ENCODE measurements at regions not wholly inside any gene's neighbourhood (a gene's known extent, or its start where the extent isn't known, plus 50 kb on each side); places are given as distances from the start of the nearest gene placed in this dataset.

GRCh38 chr11:91860661-91861060 lies 364.0 kb upstream of the FAT3 start:
- H3K9me3 ChIP-seq = no peaks in the 10 kb centered on the region
- H3K4me3 ChIP-seq = no peak overlapping the region
- DNase-seq (ENCODE audit: low spot score) (no peak), ATAC-seq (ENCODE audit: insufficient number of reproducible peaks, low FRiP score, low read depth) (no peak)
- H3K36me3 ChIP-seq = no peaks in the 10 kb centered on the region
- H3K4me1 ChIP-seq (ENCODE audit: control insufficient read depth in 1 of 2, low read depth in 2 of 2) = peaks cover 15 to 16% of the 10 kb centered on the region in 2 donors
- no peak overlapping the region for H3K27ac ChIP-seq
- H3K27me3 ChIP-seq (replicated peaks; ENCODE audit: insufficient read depth) = no peaks in the 10 kb centered on the region
- no peak for TF ChIP-seq CTCF (IDR thresholded peaks at IDR 0.05)

GRCh38 chr11:91859666-91860065 lies 365.0 kb upstream of the FAT3 start:
- Histone ChIP-seq H3K27ac (no peak overlapping the region), H3K4me1 (ENCODE audit: control insufficient read depth in 1 of 2, low read depth in 2 of 2) (peaks cover 15 to 16% of the 10 kb centered on the region in 2 donors), H3K4me3 (no peak overlapping the region), H3K27me3 (replicated peaks; ENCODE audit: insufficient read depth) (no peaks in the 10 kb centered on the region), H3K36me3 (no peaks in the 10 kb centered on the region), H3K9me3 (no peaks in the 10 kb centered on the region)
- DNase-seq (ENCODE audit: low spot score) (no peak), ATAC-seq (ENCODE audit: insufficient number of reproducible peaks, low FRiP score, low read depth) (no peak)
- no peak for TF ChIP-seq CTCF (IDR thresholded peaks at IDR 0.05)

GRCh38 chr11:91857179-91857578 lies 367.4 kb upstream of the FAT3 start:
- DNase-seq (ENCODE audit: low spot score) (no peak), ATAC-seq (ENCODE audit: insufficient number of reproducible peaks, low FRiP score, low read depth) (no peak)
- Histone ChIP-seq H3K27me3 (replicated peaks; ENCODE audit: insufficient read depth) (no peaks in the 10 kb centered on the region), H3K4me1 (ENCODE audit: control insufficient read depth in 1 of 2, low read depth in 2 of 2) (peaks cover 15 to 16% of the 10 kb centered on the region in 2 donors), H3K9me3 (no peaks in the 10 kb centered on the region), H3K4me3 (no peak overlapping the region), H3K27ac (no peak overlapping the region), H3K36me3 (no peaks in the 10 kb centered on the region)
- TF ChIP-seq CTCF (IDR thresholded peaks at IDR 0.05) = no peak

GRCh38 chr11:91854780-91855179 lies 369.8 kb upstream of the FAT3 start:
- Histone ChIP-seq H3K27me3 (replicated peaks; ENCODE audit: insufficient read depth) (no peaks in the 10 kb centered on the region), H3K9me3 (no peaks in the 10 kb centered on the region), H3K27ac (no peak overlapping the region), H3K4me1 (ENCODE audit: control insufficient read depth in 1 of 2, low read depth in 2 of 2) (peaks cover 15 to 16% of the 10 kb centered on the region in 2 donors), H3K36me3 (no peaks in the 10 kb centered on the region), H3K4me3 (no peak overlapping the region)
- no peak for TF ChIP-seq CTCF (IDR thresholded peaks at IDR 0.05)
- no peak for DNase-seq (ENCODE audit: low spot score)
- ATAC-seq (ENCODE audit: insufficient number of reproducible peaks, low FRiP score, low read depth) = no peak

- ATAC-seq (ENCODE audit: insufficient number of reproducible peaks, low FRiP score, low read depth) = no peak
- H3K4me3 ChIP-seq = no peak overlapping the region
- no peak for DNase-seq (ENCODE audit: low spot score)
These were observed 370.4 kb upstream of the FAT3 start for GRCh38 chr11:91854171-91854570.

More at GRCh38 chr11:91854171-91854570, 370.4 kb upstream of the FAT3 start:
- Histone ChIP-seq H3K36me3 (no peaks in the 10 kb centered on the region), H3K27ac (no peak overlapping the region), H3K4me1 (ENCODE audit: control insufficient read depth in 1 of 2, low read depth in 2 of 2) (peaks cover 15 to 16% of the 10 kb centered on the region in 2 donors), H3K27me3 (replicated peaks; ENCODE audit: insufficient read depth) (no peaks in the 10 kb centered on the region), H3K9me3 (no peaks in the 10 kb centered on the region)
- TF ChIP-seq CTCF (IDR thresholded peaks at IDR 0.05) = no peak
